ENCODE measurements at regions not wholly inside any gene's neighbourhood (a gene's known extent, or its start where the extent isn't known, plus 50 kb on each side); places are given as distances from the start of the nearest gene placed in this dataset.
"Not testable (repeated sequence)": the region's sequence is repeated elsewhere in the genome, so short reads cannot be mapped to it uniquely, and the experiment has no call there.

- DNase-seq, result no peak
Measured at GRCh38 chr1:80349218-80349617, 1342.7 kb upstream of the ADGRL4 start.

GRCh38 chr1:80341021-80341420, 1334.5 kb upstream of the ADGRL4 start:
- no peak for DNase-seq

GRCh38 chr1:80318108-80318507, 1311.6 kb upstream of the ADGRL4 start:
- no peak for DNase-seq

GRCh38 chr1:80310703-80311245, 1304.2 kb upstream of the ADGRL4 start:
- DNase-seq, result no peak

- no peak for DNase-seq
Measured at GRCh38 chr1:80305466-80305865, 1298.9 kb upstream of the ADGRL4 start.

GRCh38 chr1:80293818-80294217, 1287.3 kb upstream of the ADGRL4 start:
- no peak for DNase-seq

- DNase-seq, result not testable (repeated sequence)
Measured at GRCh38 chr1:80288750-80289149, 1282.2 kb upstream of the ADGRL4 start.

- DNase-seq, result no peak
Measured at GRCh38 chr1:80282536-80282935, 1276.0 kb upstream of the ADGRL4 start.

- no peak for DNase-seq
Measured at GRCh38 chr1:80278936-80279335, 1272.4 kb upstream of the ADGRL4 start.

GRCh38 chr1:80274256-80274655, 1267.7 kb upstream of the ADGRL4 start:
- no peak for DNase-seq

- no peak for DNase-seq
Measured at GRCh38 chr1:80272495-80272894, 1266.0 kb upstream of the ADGRL4 start.

GRCh38 chr1:80258659-80259058, 1252.1 kb upstream of the ADGRL4 start:
- no peak for DNase-seq

GRCh38 chr1:80251591-80251990, 1245.1 kb upstream of the ADGRL4 start:
- DNase-seq, result no peak

- DNase-seq, result no peak
Measured at GRCh38 chr1:80251171-80251570, 1244.6 kb upstream of the ADGRL4 start.

- DNase-seq, result no peak
Measured at GRCh38 chr1:80250573-80251168, 1244.1 kb upstream of the ADGRL4 start.

GRCh38 chr1:80249699-80250098, 1243.2 kb upstream of the ADGRL4 start:
- DNase-seq, result no peak

- no peak for DNase-seq
Measured at GRCh38 chr1:80248886-80249285, 1242.4 kb upstream of the ADGRL4 start.

GRCh38 chr1:80245813-80246212, 1239.3 kb upstream of the ADGRL4 start:
- no peak for DNase-seq

- DNase-seq, result no peak
Measured at GRCh38 chr1:80244372-80244771, 1237.8 kb upstream of the ADGRL4 start.

- no peak for DNase-seq
Measured at GRCh38 chr1:80241566-80241965, 1235.0 kb upstream of the ADGRL4 start.

- no peak for DNase-seq
Measured at GRCh38 chr1:80225510-80225909, 1219.0 kb upstream of the ADGRL4 start.

- no peak for DNase-seq
Measured at GRCh38 chr1:80221319-80221718, 1214.8 kb upstream of the ADGRL4 start.

GRCh38 chr1:80218112-80218511, 1211.6 kb upstream of the ADGRL4 start:
- DNase-seq, result no peak

- DNase-seq, result no peak
Measured at GRCh38 chr1:80217377-80217986, 1211.0 kb upstream of the ADGRL4 start.
